IPS-20b (cell line): ENCODE measurements at regions not wholly inside any gene's neighbourhood (a gene's known extent, or its start where the extent isn't known, plus 50 kb on each side); places are given as distances from the start of the nearest gene placed in this dataset.
"Not testable (repeated sequence)": the region's sequence is repeated elsewhere in the genome, so short reads cannot be mapped to it uniquely, and the experiment has no call there.

Source experiments
- H3K27ac ChIP-seq: one replicate; pipeline ENCODE4 v1.5.1; 2013; ENCODE audit warnings: low read length
- H3K27me3 ChIP-seq: 2 replicates; pipeline ENCODE4 v1.6.1; 2013; ENCODE audit warnings: mild to moderate bottlenecking, low read length, inconsistent platforms; ENCODE audit not compliant: insufficient read depth
- H3K36me3 ChIP-seq: 2 replicates; pipeline ENCODE4 v1.6.1; 2013; ENCODE audit warnings: low read depth, mild to moderate bottlenecking, inconsistent platforms, low read length, moderate library complexity; ENCODE audit not compliant: insufficient read depth
- H3K4me1 ChIP-seq: 2 replicates; pipeline ENCODE4 v1.6.1; 2013; ENCODE audit warnings: mild to moderate bottlenecking, control low read depth, inconsistent platforms, low read length, moderate library complexity; ENCODE audit not compliant: insufficient read depth
- H3K4me3 ChIP-seq: 2 replicates; pipeline ENCODE4 v1.5.1; 2013; ENCODE audit warnings: mild to moderate bottlenecking, low read length, inconsistent platforms
- H3K9ac ChIP-seq: 2 replicates; pipeline ENCODE4 v1.6.1; 2013; ENCODE audit warnings: low read depth, mild to moderate bottlenecking, inconsistent platforms, low read length, moderate library complexity
- H3K9me3 ChIP-seq: 2 replicates; pipeline ENCODE4 v1.6.1; 2013; ENCODE audit warnings: mild to moderate bottlenecking, low read depth, low read length, inconsistent platforms; ENCODE audit not compliant: insufficient read depth

DNA sequence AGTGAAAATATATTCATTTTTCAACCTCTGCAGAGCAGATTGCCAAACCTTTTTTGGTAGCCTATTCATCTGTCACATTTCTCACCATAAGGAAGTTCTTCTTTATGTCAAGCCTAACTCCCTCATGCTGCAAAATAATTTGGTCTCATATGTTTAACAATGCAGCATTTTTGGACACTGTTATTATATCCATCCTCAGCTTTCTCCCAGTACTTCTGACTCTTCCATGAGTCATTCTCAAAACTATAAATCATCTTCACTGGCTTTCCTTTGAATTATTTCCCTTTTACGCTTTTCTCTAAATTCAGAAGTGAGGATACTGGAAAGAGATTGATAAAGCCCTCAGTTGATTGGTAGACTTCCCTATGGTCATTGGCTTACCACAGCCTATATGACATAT is 192.2 kb downstream of the TPBG start:
- H3K9me3 ChIP-seq: no peaks in the 10 kb centered on the region
- no peaks in the 10 kb centered on the region for H3K27me3 ChIP-seq
- H3K27ac ChIP-seq: no peak overlapping the region
- no peaks in the 10 kb centered on the region for H3K4me1 ChIP-seq
- H3K36me3 ChIP-seq: no peaks in the 10 kb centered on the region
- no peak overlapping the region for H3K9ac ChIP-seq
- H3K4me3 ChIP-seq: no peak overlapping the region

DNA sequence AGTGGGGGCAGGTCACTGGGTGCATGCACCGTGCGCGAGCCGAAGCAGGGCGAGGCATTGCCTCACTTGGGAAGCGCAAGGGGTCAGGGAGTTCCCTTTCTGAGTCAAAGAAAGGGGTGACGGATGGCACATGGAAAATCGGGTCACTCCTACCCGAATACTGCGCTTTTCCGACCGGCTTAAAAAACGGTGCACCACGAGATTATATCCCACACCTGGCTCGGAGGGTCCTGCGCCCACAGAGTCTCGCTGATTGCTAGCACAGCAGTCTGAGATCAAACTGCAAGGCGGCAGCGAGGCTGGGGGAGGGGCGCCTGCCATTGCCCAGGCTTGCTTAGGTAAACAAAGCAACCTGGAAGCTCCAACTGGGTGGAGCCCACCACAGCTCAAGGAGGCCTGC is 194.9 kb downstream of the TPBG start:
- H3K9ac ChIP-seq, H3K27ac ChIP-seq, H3K27me3 ChIP-seq, H3K4me1 ChIP-seq, H3K9me3 ChIP-seq, H3K4me3 ChIP-seq, H3K36me3 ChIP-seq: not testable (repeated sequence)

GRCh38 chr6:82567621-82568020 is 204.0 kb downstream of the TPBG start:
- no peaks in the 10 kb centered on the region for H3K4me1 ChIP-seq
- no peak overlapping the region for H3K9ac ChIP-seq
- H3K27ac ChIP-seq: no peak overlapping the region
- no peaks in the 10 kb centered on the region for H3K36me3 ChIP-seq
- H3K9me3 ChIP-seq: no peaks in the 10 kb centered on the region
- no peaks in the 10 kb centered on the region for H3K27me3 ChIP-seq
- H3K4me3 ChIP-seq: no peak overlapping the region

DNA sequence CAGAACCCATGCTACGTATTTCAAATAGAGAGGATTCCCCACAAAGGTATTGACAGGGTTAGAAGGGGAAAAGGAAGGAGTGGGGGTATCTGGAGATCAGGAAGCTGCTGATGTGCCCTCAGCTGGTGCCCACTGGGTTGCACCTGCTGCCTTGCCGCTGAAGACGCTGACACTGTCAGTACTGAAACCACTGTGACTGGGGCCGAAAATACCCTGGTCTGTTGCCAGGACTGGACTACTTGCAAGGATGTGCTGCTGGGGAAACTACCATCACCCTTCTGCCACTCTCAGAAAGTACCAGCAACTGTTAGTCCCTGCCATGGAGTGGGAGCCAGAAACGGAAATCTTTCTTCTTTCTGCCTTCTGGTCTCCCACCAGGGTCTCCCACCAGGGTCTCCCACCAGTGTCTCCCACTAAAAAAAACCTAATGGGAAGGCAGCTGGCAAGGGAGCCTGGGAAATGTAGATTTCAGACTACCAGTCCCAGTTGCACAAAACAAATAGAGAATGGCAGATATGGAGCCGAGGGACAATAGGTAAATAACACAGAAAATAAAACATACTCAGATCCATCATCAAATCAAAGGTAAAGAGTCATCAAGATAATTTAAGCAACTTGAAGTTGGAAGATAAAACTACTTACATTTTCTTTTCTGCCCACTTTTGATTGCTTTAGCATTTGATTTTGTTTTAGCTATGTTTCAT is 204.8 kb downstream of the TPBG start:
- Histone ChIP-seq H3K9ac (no peak overlapping the region), H3K27me3 (no peaks in the 10 kb centered on the region), H3K27ac (no peak overlapping the region), H3K4me3 (no peak overlapping the region), H3K9me3 (no peaks in the 10 kb centered on the region), H3K4me1 (no peaks in the 10 kb centered on the region), H3K36me3 (no peaks in the 10 kb centered on the region)

- Histone ChIP-seq H3K36me3 (no peaks in the 10 kb centered on the region), H3K9me3 (no peaks in the 10 kb centered on the region), H3K27ac (no peak overlapping the region), H3K4me3 (no peak overlapping the region), H3K4me1 (no peaks in the 10 kb centered on the region), H3K27me3 (no peaks in the 10 kb centered on the region), H3K9ac (no peak overlapping the region)
Measured at GRCh38 chr6:82569022-82569421, 205.4 kb downstream of the TPBG start.

GRCh38 chr6:82570083-82570482 is 206.5 kb downstream of the TPBG start:
- H3K36me3 ChIP-seq: no peaks in the 10 kb centered on the region
- no peaks in the 10 kb centered on the region for H3K4me1 ChIP-seq
- H3K27me3 ChIP-seq: no peaks in the 10 kb centered on the region
- H3K9ac ChIP-seq: no peak overlapping the region
- H3K9me3 ChIP-seq: no peaks in the 10 kb centered on the region
- H3K27ac ChIP-seq: no peak overlapping the region
- H3K4me3 ChIP-seq: no peak overlapping the region

DNA sequence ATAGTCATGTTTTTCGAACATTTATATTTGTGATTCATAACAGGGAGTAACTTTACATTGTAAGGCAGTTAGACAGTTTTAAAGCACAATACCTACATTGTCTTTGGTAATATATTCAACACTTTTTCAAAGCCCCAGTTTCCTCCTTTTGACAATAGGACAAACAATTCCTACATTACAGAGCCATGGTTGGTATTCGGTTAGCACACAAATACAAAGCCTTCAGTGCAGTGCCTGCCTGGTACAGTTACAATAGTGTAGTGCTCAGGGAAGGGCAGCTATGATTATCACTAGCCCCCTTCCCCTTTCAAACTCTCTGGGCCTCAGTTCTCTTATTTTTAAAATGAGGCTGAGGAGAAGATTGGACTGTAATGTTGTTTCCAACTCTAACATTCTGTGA is 207.8 kb downstream of the TPBG start:
- Histone ChIP-seq H3K9me3 (peaks cover 8% of the 10 kb centered on the region), H3K27me3 (no peaks in the 10 kb centered on the region), H3K27ac (no peak overlapping the region), H3K9ac (no peak overlapping the region), H3K4me3 (no peak overlapping the region), H3K36me3 (no peaks in the 10 kb centered on the region), H3K4me1 (no peaks in the 10 kb centered on the region)

- Histone ChIP-seq H3K9me3 (peaks cover 13% of the 10 kb centered on the region), H3K4me3 (no peak overlapping the region), H3K27ac (no peak overlapping the region), H3K36me3 (no peaks in the 10 kb centered on the region), H3K4me1 (no peaks in the 10 kb centered on the region), H3K9ac (no peak overlapping the region), H3K27me3 (no peaks in the 10 kb centered on the region)
Measured at GRCh38 chr6:82573254-82573972, 209.8 kb downstream of the TPBG start.

DNA sequence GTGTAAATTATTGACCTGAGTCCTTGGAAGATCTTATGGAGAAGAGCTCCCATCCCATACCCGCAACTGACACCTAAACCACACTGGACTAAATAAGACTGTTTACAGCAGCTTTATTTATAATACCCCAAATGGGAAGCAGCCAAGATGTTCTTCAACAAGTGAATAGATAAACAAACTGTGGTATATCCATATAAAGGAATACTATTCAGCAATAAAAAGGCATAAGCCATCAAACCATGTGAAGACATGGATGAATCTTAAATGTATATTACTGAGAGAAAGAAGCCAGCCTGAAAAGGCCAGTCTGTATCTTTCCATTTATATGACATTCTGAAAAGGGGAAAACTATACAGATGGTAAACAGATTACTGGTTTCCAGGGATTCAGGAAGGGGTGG is 212.7 kb downstream of the TPBG start:
- Histone ChIP-seq H3K27ac (no peak overlapping the region), H3K36me3 (no peaks in the 10 kb centered on the region), H3K9ac (no peak overlapping the region), H3K4me1 (no peaks in the 10 kb centered on the region), H3K4me3 (no peak overlapping the region), H3K9me3 (peaks cover 13% of the 10 kb centered on the region), H3K27me3 (no peaks in the 10 kb centered on the region)

GRCh38 chr6:82584194-82584695 is 220.6 kb downstream of the TPBG start:
- Histone ChIP-seq H3K4me3 (no peak overlapping the region), H3K27me3 (no peaks in the 10 kb centered on the region), H3K36me3 (no peaks in the 10 kb centered on the region), H3K4me1 (peaks cover 3% of the 10 kb centered on the region; the same call in 1 of the 2 replicates), H3K27ac (no peak overlapping the region), H3K9ac (no peak overlapping the region), H3K9me3 (no peaks in the 10 kb centered on the region)

DNA sequence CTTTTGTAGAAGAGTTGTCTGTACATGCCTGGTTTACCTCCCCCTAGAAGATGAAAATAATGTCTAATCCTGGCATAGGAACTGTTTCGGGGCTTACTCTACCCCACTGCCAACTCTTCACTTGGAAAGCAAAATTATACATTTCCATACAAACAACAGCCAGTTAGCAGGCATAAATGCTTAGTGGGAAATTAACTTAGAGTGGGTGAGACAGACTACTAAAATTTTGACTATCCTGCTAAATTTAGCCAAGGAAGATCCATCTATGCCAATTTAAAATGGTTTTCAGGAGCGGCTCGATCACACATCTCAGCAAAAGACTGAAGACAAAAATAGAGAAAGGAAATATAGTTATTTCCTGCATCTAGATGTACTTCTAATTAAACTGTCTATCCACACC is 221.2 kb downstream of the TPBG start:
- Histone ChIP-seq H3K9ac (no peak overlapping the region), H3K27ac (no peak overlapping the region), H3K4me1 (peaks cover 3% of the 10 kb centered on the region; the same call in 1 of the 2 replicates), H3K27me3 (no peaks in the 10 kb centered on the region), H3K9me3 (no peaks in the 10 kb centered on the region), H3K4me3 (no peak overlapping the region), H3K36me3 (no peaks in the 10 kb centered on the region)

GRCh38 chr6:82588020-82588419 is 224.4 kb downstream of the TPBG start:
- Histone ChIP-seq H3K27ac (no peak overlapping the region), H3K9ac (no peak overlapping the region), H3K27me3 (no peaks in the 10 kb centered on the region), H3K4me3 (no peak overlapping the region), H3K36me3 (no peaks in the 10 kb centered on the region), H3K4me1 (peaks cover 6% of the 10 kb centered on the region; the same call in 1 of the 2 replicates), H3K9me3 (no peaks in the 10 kb centered on the region)
